ENCODE measurements at regions not wholly inside any gene's neighbourhood (a gene's known extent, or its start where the extent isn't known, plus 50 kb on each side); places are given as distances from the start of the nearest gene placed in this dataset.

DNA sequence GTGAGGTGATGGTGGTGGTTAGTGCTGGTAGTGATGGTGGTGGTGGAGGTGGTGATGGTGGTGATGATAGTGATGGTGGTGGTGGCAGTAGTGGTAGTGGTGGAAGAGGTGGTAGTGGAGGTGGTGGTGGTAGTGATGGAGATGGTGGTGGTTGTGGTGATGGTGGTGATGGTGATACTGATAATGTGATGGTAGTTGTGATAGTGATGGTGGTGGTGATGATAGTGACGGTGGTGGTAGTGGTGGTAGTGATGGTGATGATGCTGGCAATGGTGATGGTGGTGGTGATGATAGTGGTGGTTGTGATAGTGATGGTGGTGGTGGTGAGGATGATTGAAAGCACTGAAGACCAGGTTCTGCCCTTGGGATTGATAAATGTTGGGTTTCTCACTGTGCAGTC lies 85.2 kb upstream of the SLC1A3 start:
- TF ChIP-seq, protein P1, sequence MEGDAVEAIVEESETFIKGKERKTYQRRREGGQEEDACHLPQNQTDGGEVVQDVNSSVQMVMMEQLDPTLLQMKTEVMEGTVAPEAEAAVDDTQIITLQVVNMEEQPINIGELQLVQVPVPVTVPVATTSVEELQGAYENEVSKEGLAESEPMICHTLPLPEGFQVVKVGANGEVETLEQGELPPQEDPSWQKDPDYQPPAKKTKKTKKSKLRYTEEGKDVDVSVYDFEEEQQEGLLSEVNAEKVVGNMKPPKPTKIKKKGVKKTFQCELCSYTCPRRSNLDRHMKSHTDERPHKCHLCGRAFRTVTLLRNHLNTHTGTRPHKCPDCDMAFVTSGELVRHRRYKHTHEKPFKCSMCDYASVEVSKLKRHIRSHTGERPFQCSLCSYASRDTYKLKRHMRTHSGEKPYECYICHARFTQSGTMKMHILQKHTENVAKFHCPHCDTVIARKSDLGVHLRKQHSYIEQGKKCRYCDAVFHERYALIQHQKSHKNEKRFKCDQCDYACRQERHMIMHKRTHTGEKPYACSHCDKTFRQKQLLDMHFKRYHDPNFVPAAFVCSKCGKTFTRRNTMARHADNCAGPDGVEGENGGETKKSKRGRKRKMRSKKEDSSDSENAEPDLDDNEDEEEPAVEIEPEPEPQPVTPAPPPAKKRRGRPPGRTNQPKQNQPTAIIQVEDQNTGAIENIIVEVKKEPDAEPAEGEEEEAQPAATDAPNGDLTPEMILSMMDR (conservative IDR thresholded peaks at IDR 0.05; ENCODE audit: low read length) = no peak
- no peak for TF ChIP-seq EZH2phosphoT487 (IDR thresholded peaks at IDR 0.05; ENCODE audit: borderline replicate concordance, low read depth, low read length)
